WTC11 (cell line): ENCODE measurements at regions not wholly inside any gene's neighbourhood (a gene's known extent, or its start where the extent isn't known, plus 50 kb on each side); places are given as distances from the start of the nearest gene placed in this dataset.

ENCODE experiments used
- CREM ChIP-seq: sonication (generic); formaldehyde crosslinking; IDR thresholded peaks from 2 replicates; pipeline ENCODE4 v1.8.1; 2022; ENCODE audit warnings: mild to moderate bottlenecking, missing genetic modification reagents, moderate library complexity
- CTCF ChIP-seq: fragments of 200-600 bp; IDR thresholded peaks from 2 replicates; pipeline ENCODE4 v1.8.0; 2022; ENCODE audit warnings: antibody characterized with exemption
- FOXK1 ChIP-seq: sonication (generic); formaldehyde crosslinking; IDR thresholded peaks from 2 replicates; pipeline ENCODE4 v1.8.0; 2022; ENCODE audit warnings: mild to moderate bottlenecking, moderate library complexity, missing genetic modification reagents
- IRF2 ChIP-seq: sonication (generic); formaldehyde crosslinking; IDR thresholded peaks from 2 replicates; pipeline ENCODE4 v1.8.0; 2022; ENCODE audit warnings: low read depth, missing genetic modification reagents, borderline replicate concordance
- JUN ChIP-seq: sonication (generic); formaldehyde crosslinking; IDR thresholded peaks from 2 replicates; pipeline ENCODE4 v1.8.0; 2023; ENCODE audit warnings: mild to moderate bottlenecking, missing genetic modification reagents
- MXD4 ChIP-seq: fragments of 250-450 bp; sonication (Bioruptor Pico); IDR thresholded peaks from 2 replicates; pipeline ENCODE4 v1.8.0; 2021; ENCODE audit warnings: mild to moderate bottlenecking, moderate library complexity, borderline replicate concordance
- NFYB ChIP-seq: sonication (generic); formaldehyde crosslinking; conservative IDR thresholded peaks from 2 replicates; pipeline ENCODE4 v1.8.0; 2022; ENCODE audit warnings: low read depth, missing genetic modification reagents
- TEAD4 ChIP-seq: sonication (generic); formaldehyde crosslinking; IDR thresholded peaks from 2 replicates; pipeline ENCODE4 v1.8.0; 2022; ENCODE audit warnings: mild to moderate bottlenecking, missing genetic modification reagents
- ZNF138 ChIP-seq: sonication (generic); formaldehyde crosslinking; conservative IDR thresholded peaks from 2 replicates; pipeline ENCODE4 v1.8.1; 2022; ENCODE audit warnings: mild to moderate bottlenecking, moderate library complexity, missing genetic modification reagents
- ZNF317 ChIP-seq: sonication (generic); formaldehyde crosslinking; IDR thresholded peaks from 2 replicates; pipeline ENCODE4 v1.8.1; 2023; ENCODE audit warnings: low read depth, mild to moderate bottlenecking, moderate library complexity, missing genetic modification reagents, borderline replicate concordance
- ZSCAN18 ChIP-seq: fragments of 250-450 bp; sonication (Bioruptor Pico); IDR thresholded peaks from 2 replicates; pipeline ENCODE4 v2.1.2; 2022; ENCODE audit warnings: mild to moderate bottlenecking, moderate library complexity

GRCh38 chr6:11875325-11876109 lies 96.9 kb upstream of the ADTRP start:
- TF ChIP-seq CTCF (no peak), NFYB (no peak), JUN (CRISPR knock-in tag) (no peak), TEAD4 (CRISPR knock-in tag) (no peak), FOXK1 (CRISPR knock-in tag) (no peak), ZSCAN18 (no peak), ZNF138 (CRISPR knock-in tag) (no peak), ZNF317 (CRISPR knock-in tag) (no peak), CREM (no peak), IRF2 (CRISPR knock-in tag) (no peak), MXD4 (no peak)
